K562 (cell line): ENCODE measurements at regions not wholly inside any gene's neighbourhood (a gene's known extent, or its start where the extent isn't known, plus 50 kb on each side); places are given as distances from the start of the nearest gene placed in this dataset.

Source experiments
- ATAC-seq: fragments of 200-7000 bp; cut with Tn5 transposase; 3 replicates; pipeline ENCODE4 v1.9.1; 2020; ENCODE audit warnings: moderate library complexity
- BruUV-seq: library from RNA; stranded (reverse); fragments of 400-500 nt; replicated peaks from 2 replicates; lab custom pipeline; 2021; lab: Mats Ljungman, UMichigan
- CTCF ChIA-PET: fragments of 300-600 bp; formaldehyde crosslinking; extraction: SDS; loops from one replicate; lab custom pipeline; 2021; ENCODE audit warnings: low intra/inter-chr PET ratio; lab: Yijun Ruan, JAX
- POLR2A ChIA-PET: fragments of 300-600, 350-650 bp; sonication (Branson Sonifier 250); formaldehyde crosslinking; extraction: SDS; loops from one replicate; lab custom pipeline; 2021; ENCODE audit warnings: antibody characterized with exemption, inconsistent platforms; lab: Yijun Ruan, JAX
- DNase-seq, 4 experiments: peaks; one replicate each; pipeline versions ENCODE4 v3.0.0 to v3.0.0-alpha.2; 2011 to 2018; ENCODE audit warnings: low spot score in 3 of 4, mixed read lengths in 3 of 4; ENCODE audit errors: extremely low read depth in 1 of 4
- FAIRE-seq: peaks from 2 replicates; lab custom pipeline; 2011; peaks lifted over from hg19 to GRCh38; lab: Jason Lieb, UNC
- H2AFZ ChIP-seq: 2 replicates; pipeline ENCODE4 v1.6.0; 2011; ENCODE audit warnings: low read depth, low read length, control low read depth, inconsistent platforms
- H3K27ac ChIP-seq: fragments of 200-600 bp; 3 replicates; pipeline ENCODE4 v1.8.0; 2011; ENCODE audit warnings: low read depth, mild to moderate bottlenecking, control low read depth, inconsistent platforms, low read length, moderate library complexity, mixed read lengths; ENCODE audit errors: extremely low read depth
- H3K27me3 ChIP-seq, 2 experiments: fragments of 300-600 bp in 1 of 2; 2 replicates in 1 of 2; 3 replicates in 1 of 2; pipeline versions ENCODE4 v1.6.0 to v1.8.0; 2011; ENCODE audit warnings: inconsistent platforms in 2 of 2, low read length in 2 of 2, mild to moderate bottlenecking in 1 of 2, mixed read lengths in 1 of 2, moderate library complexity in 1 of 2; ENCODE audit not compliant: control insufficient read depth in 2 of 2, insufficient read depth in 2 of 2
- H3K36me3 ChIP-seq: fragments of 300-600 bp; 3 replicates; pipeline ENCODE4 v1.8.0; 2011; ENCODE audit warnings: mild to moderate bottlenecking, low read length, inconsistent platforms; ENCODE audit not compliant: control insufficient read depth, insufficient read depth
- H3K4me1 ChIP-seq, 2 experiments: fragments of 200-600 bp in 1 of 2; replicated peaks in 1 of 2; 2 replicates in 1 of 2; 3 replicates in 1 of 2; pipeline versions ENCODE4 v1.5.1 to v1.8.0; 2011; ENCODE audit warnings: inconsistent platforms in 2 of 2, low read length in 2 of 2, mild to moderate bottlenecking in 1 of 2, mixed read lengths in 1 of 2, moderate library complexity in 1 of 2; ENCODE audit not compliant: control insufficient read depth in 2 of 2, insufficient read depth in 2 of 2
- H3K4me2 ChIP-seq: 2 replicates; pipeline ENCODE4 v1.6.1; 2011; ENCODE audit warnings: low read length, control low read depth, inconsistent platforms, mixed read lengths; ENCODE audit not compliant: insufficient read depth
- H3K4me3 ChIP-seq: fragments of 200-600 bp; sonication (generic), shearing (Covaris generic); 2 replicates; pipeline ENCODE4 v1.5.1; 2016; ENCODE audit warnings: control low read depth, inconsistent platforms
- H3K79me2 ChIP-seq: fragments of 200-600 bp; 3 replicates; pipeline ENCODE4 v1.8.0; 2011; ENCODE audit warnings: low read length, inconsistent platforms; ENCODE audit not compliant: control insufficient read depth, insufficient read depth
- H3K9ac ChIP-seq, 2 experiments: 2 replicates each; pipeline versions ENCODE4 v1.6.0 to v1.6.1; 2011; ENCODE audit warnings: low read depth in 2 of 2, low read length in 2 of 2, control low read depth in 1 of 2, inconsistent platforms in 1 of 2, mild to moderate bottlenecking in 1 of 2, mixed read lengths in 1 of 2; ENCODE audit not compliant: insufficient read depth in 1 of 2
- H3K9me1 ChIP-seq: one replicate; pipeline ENCODE4 v1.6.0; 2011; ENCODE audit warnings: inconsistent platforms, mild to moderate bottlenecking, low read length, moderate library complexity; ENCODE audit not compliant: control insufficient read depth, insufficient read depth
- H3K9me3 ChIP-seq: replicated peaks from 2 replicates; pipeline ENCODE4 v1.5.1; 2011; ENCODE audit warnings: low read depth, low read length, inconsistent platforms; ENCODE audit not compliant: control insufficient read depth, insufficient read depth
- H4K20me1 ChIP-seq: replicated peaks from 2 replicates; pipeline ENCODE4 v1.6.1; 2011; ENCODE audit warnings: low read length, inconsistent platforms, mixed read lengths; ENCODE audit not compliant: control insufficient read depth, insufficient read depth
- CBFA2T3 ChIP-seq: fragments of 450-650 bp; IDR thresholded peaks from 2 replicates; pipeline ENCODE4 v1.6.1; 2017
- GABPB2 ChIP-seq: fragments of 250-450 bp; sonication (Bioruptor Pico); conservative IDR thresholded peaks from 2 replicates; pipeline ENCODE4 v1.5.1; 2021; ENCODE audit warnings: mild to moderate bottlenecking
- IFI16 ChIP-seq: fragments of 250-450 bp; sonication (Bioruptor Pico); IDR thresholded peaks from 2 replicates; pipeline ENCODE4 v2.1.2; 2022; ENCODE audit warnings: mild to moderate bottlenecking, inconsistent platforms
- NFXL1 ChIP-seq: fragments of 450-650 bp; formaldehyde crosslinking; IDR thresholded peaks from 2 replicates; pipeline ENCODE4 v1.4.0; 2021; ENCODE audit warnings: mild to moderate bottlenecking
- PTRF ChIP-seq: fragments of 450-650 bp; IDR thresholded peaks from 2 replicates; pipeline ENCODE4 v1.6.1; 2016; ENCODE audit warnings: mild to moderate bottlenecking, missing genetic modification characterization, missing compliant biosample characterization
- RFX5 ChIP-seq: IDR thresholded peaks from 2 replicates; pipeline ENCODE4 v1.6.1; 2011; ENCODE audit warnings: low read depth, mild to moderate bottlenecking, improper control_type of control experiment, low read length
- XRCC4 ChIP-seq: IDR thresholded peaks from one replicate; pipeline ENCODE4 v1.6.1; 2011; ENCODE audit not compliant: insufficient read depth, insufficient read length; ENCODE audit errors: extremely low read depth
- ZBTB11 ChIP-seq, 3 experiments: fragments of 200-800 bp in 1 of 3; fragments of 250-450 bp in 1 of 3; fragments of 450-650 bp in 1 of 3; sonication (Bioruptor Pico) in 1 of 3; sonication (Bioruptor generic) in 1 of 3; formaldehyde crosslinking in 1 of 3; IDR thresholded peaks; 2 replicates each; pipeline versions ENCODE4 v1.6.1 to v1.8.0; 2016 to 2022; ENCODE audit warnings: mild to moderate bottlenecking in 2 of 3, missing genetic modification characterization in 2 of 3, missing compliant biosample characterization in 1 of 3, moderate library complexity in 1 of 3
- ZNF175 ChIP-seq: fragments of 200-800 bp; sonication (Bioruptor generic); IDR thresholded peaks from 2 replicates; pipeline ENCODE4 v1.6.1; 2016; ENCODE audit warnings: low read depth, mild to moderate bottlenecking, missing genetic modification characterization, missing compliant biosample characterization
- ZNF184 ChIP-seq: sonication (generic); formaldehyde crosslinking; IDR thresholded peaks from 2 replicates; pipeline ENCODE4 v1.5.0; 2020; ENCODE audit warnings: missing genetic modification reagents
- ZNF41 ChIP-seq: fragments of 250-450 bp; sonication (Bioruptor Pico); conservative IDR thresholded peaks from 2 replicates; pipeline ENCODE4 v1.4.0; 2020; ENCODE audit warnings: mild to moderate bottlenecking
- WGBS: fragments of 100-300 bp; shearing (Covaris generic); methylation state at CpG from one replicate; pipeline ENCODE4 v1.1.6; 2016; ENCODE audit warnings: low coverage, mixed read lengths; ENCODE audit not compliant: insufficient coverage; ENCODE audit errors: missing lambda C conversion rate; 5-methylcytosine and 5-hydroxymethylcytosine counted together
- in situ Hi-C: fragments of 300-500 bp; cut with MboI; formaldehyde crosslinking; loops from 4 replicates; pipeline ENCODE4 v1.15.0; 2018; ENCODE audit warnings: inconsistent platforms, mixed read lengths
- intact Hi-C: fragments of 100-400 bp; cut with micrococcal nuclease; formaldehyde crosslinking; loops from 2 replicates; pipeline ENCODE4 v1.14.2; 2022
- TF ChIP-seq, protein P1 (sequence below): sonication (generic); formaldehyde crosslinking; IDR thresholded peaks from 2 replicates; pipeline ENCODE4 v1.8.1; 2023; ENCODE audit warnings: mild to moderate bottlenecking, missing genetic modification reagents
- TF ChIP-seq, protein P2 (sequence below), 2 experiments: fragments of 250-450 bp in 1 of 2; fragments of 450-650 bp in 1 of 2; sonication (Bioruptor Pico) in 1 of 2; IDR thresholded peaks; 2 replicates each; pipeline versions ENCODE4 v1.6.1 to v1.8.0; 2016 to 2021; ENCODE audit warnings: mild to moderate bottlenecking in 2 of 2, moderate library complexity in 2 of 2, missing compliant biosample characterization in 1 of 2, missing genetic modification characterization in 1 of 2
- TF ChIP-seq, protein P3 (sequence below): fragments of 250-450 bp; sonication (Bioruptor Pico); IDR thresholded peaks from 2 replicates; pipeline ENCODE4 v1.8.0; 2022; ENCODE audit warnings: moderate library complexity, mild to moderate bottlenecking, inconsistent platforms
- TF ChIP-seq, protein P4 (sequence below): sonication (generic); formaldehyde crosslinking; IDR thresholded peaks from 2 replicates; pipeline ENCODE4 v1.8.0; 2022; ENCODE audit warnings: mild to moderate bottlenecking, missing genetic modification reagents

DNA sequence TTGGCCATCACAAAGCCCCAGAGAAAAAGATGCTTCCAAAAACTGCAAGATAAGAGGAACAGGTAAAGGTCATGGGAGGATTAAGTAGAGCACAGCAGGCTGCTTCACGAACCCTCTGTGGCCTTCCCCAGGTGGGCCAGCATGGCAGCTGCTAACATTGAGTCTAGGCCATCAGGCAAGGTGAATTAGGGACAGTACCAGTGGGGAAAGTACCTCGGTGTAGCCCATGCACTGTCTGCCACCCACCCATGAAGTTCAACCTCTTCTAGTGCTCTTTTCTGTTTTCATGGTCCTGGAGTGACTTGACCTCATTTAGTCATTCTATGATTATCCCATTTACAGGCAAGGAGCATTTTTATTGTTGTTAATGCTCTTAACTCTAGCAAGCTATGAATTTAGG is 108.6 kb upstream of the DUSP22 start:
- no TSS peak for BruUV-seq
- TF ChIP-seq XRCC4 (no peak), GABPB2 (no peak), RFX5 (no peak), NFXL1 (no peak), ZNF41 (CRISPR knock-in tag) (no peak), PTRF (no peak), ZBTB11 (CRISPR knock-in tag; IDR thresholded peaks at IDR 0.05) (no peak), ZNF175 (CRISPR knock-in tag) (no peak), CBFA2T3 (no peak), IFI16 (CRISPR knock-in tag) (no peak), ZNF184 (CRISPR knock-in tag) (no peak)
- TF ChIP-seq, protein P1, sequence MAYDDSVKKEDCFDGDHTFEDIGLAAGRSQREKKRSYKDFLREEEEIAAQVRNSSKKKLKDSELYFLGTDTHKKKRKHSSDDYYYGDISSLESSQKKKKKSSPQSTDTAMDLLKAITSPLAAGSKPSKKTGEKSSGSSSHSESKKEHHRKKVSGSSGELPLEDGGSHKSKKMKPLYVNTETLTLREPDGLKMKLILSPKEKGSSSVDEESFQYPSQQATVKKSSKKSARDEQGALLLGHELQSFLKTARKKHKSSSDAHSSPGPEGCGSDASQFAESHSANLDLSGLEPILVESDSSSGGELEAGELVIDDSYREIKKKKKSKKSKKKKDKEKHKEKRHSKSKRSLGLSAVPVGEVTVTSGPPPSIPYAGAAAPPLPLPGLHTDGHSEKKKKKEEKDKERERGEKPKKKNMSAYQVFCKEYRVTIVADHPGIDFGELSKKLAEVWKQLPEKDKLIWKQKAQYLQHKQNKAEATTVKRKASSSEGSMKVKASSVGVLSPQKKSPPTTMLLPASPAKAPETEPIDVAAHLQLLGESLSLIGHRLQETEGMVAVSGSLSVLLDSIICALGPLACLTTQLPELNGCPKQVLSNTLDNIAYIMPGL: no peak
- TF ChIP-seq, protein P2, sequence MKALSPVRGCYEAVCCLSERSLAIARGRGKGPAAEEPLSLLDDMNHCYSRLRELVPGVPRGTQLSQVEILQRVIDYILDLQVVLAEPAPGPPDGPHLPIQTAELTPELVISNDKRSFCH (CRISPR knock-in tag; IDR thresholded peaks at IDR 0.05): no peak
- TF ChIP-seq, protein P2 (tag; IDR thresholded peaks at IDR 0.05): no peak
- TF ChIP-seq, protein P3, sequence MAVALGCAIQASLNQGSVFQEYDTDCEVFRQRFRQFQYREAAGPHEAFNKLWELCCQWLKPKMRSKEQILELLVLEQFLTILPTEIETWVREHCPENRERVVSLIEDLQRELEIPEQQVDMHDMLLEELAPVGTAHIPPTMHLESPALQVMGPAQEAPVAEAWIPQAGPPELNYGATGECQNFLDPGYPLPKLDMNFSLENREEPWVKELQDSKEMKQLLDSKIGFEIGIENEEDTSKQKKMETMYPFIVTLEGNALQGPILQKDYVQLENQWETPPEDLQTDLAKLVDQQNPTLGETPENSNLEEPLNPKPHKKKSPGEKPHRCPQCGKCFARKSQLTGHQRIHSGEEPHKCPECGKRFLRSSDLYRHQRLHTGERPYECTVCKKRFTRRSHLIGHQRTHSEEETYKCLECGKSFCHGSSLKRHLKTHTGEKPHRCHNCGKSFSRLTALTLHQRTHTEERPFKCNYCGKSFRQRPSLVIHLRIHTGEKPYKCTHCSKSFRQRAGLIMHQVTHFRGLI: no peak
- TF ChIP-seq, protein P4, sequence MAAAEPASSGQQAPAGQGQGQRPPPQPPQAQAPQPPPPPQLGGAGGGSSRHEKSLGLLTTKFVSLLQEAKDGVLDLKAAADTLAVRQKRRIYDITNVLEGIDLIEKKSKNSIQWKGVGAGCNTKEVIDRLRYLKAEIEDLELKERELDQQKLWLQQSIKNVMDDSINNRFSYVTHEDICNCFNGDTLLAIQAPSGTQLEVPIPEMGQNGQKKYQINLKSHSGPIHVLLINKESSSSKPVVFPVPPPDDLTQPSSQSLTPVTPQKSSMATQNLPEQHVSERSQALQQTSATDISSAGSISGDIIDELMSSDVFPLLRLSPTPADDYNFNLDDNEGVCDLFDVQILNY (CRISPR knock-in tag): no peak
- TF ChIP-seq, all 486 proteins: peak for 0
- Histone ChIP-seq H3K9me3 (0 out of 2 replicates have a peak, but pooled peaks cover 2% of the 10 kb centered on the region), H3K27me3 (peaks cover 7 to 38% of the 10 kb centered on the region in 2 experiments; a peak in 3 of 5 replicates), H3K4me3 (no peak overlapping the region), H3K79me2 (no peaks in the 10 kb centered on the region), H3K27ac (no peak overlapping the region), H3K9me1 (no peaks in the 10 kb centered on the region), H3K4me2 (no peak overlapping the region), H3K4me1 (peaks cover 0 to 4% of the 10 kb centered on the region in 2 experiments; a peak in 4 of 5 replicates), H3K36me3 (no peaks in the 10 kb centered on the region), H3K9ac (no peak overlapping the region), H4K20me1 (no peaks in the 10 kb centered on the region), H2AFZ (no peak overlapping the region)
- ChIA-PET CTCF (no interaction called here), POLR2A (interaction anchor here (1.0 kb wide), 1 partner anchor 182 kb away, joined by 3 read pairs; no protein-coding TSS in a partner anchor)
- intact Hi-C loops: no loop called here
- FAIRE-seq (no peak), ATAC-seq (no peak), DNase-seq (no peak)
- WGBS: 0% methylated on average over 2 of the region's 2 CpGs
- in situ Hi-C loops: no loop called here
